Osteoblast (primary cell): ENCODE measurements at regions not wholly inside any gene's neighbourhood (a gene's known extent, or its start where the extent isn't known, plus 50 kb on each side); places are given as distances from the start of the nearest gene placed in this dataset.

Experiments used
- DNase-seq: peaks from one replicate; pipeline ENCODE4 v3.0.0; 2011; ENCODE audit warnings: low spot score, mixed read lengths; ENCODE audit not compliant: insufficient read length; ENCODE audit errors: missing footprints
- H2AFZ ChIP-seq: 2 replicates; pipeline ENCODE4 v1.6.0; 2011; ENCODE audit warnings: mild to moderate bottlenecking, low read length
- H3K27ac ChIP-seq: 2 replicates; pipeline ENCODE4 v1.5.1; 2011; ENCODE audit warnings: mild to moderate bottlenecking, low read depth, low read length, moderate library complexity
- H3K27me3 ChIP-seq: 2 replicates; pipeline ENCODE4 v1.6.0; 2012; ENCODE audit warnings: mild to moderate bottlenecking, control low read depth, inconsistent platforms, low read length, moderate library complexity; ENCODE audit not compliant: insufficient read depth
- H3K36me3 ChIP-seq: 2 replicates; pipeline ENCODE4 v1.5.1; 2011; ENCODE audit warnings: mild to moderate bottlenecking, low read length, control low read depth, moderate library complexity; ENCODE audit not compliant: insufficient read depth
- H3K4me1 ChIP-seq: 2 replicates; pipeline ENCODE4 v1.5.1; 2011; ENCODE audit warnings: mild to moderate bottlenecking, low read length, control low read depth, moderate library complexity; ENCODE audit not compliant: insufficient read depth
- H3K4me2 ChIP-seq: 2 replicates; pipeline ENCODE4 v1.6.0; 2011; ENCODE audit warnings: mild to moderate bottlenecking, low read length; ENCODE audit not compliant: insufficient read depth
- H3K4me3 ChIP-seq: fragments of 200-600 bp; sonication (generic); 3 replicates; pipeline ENCODE4 v1.5.1; 2012; ENCODE audit warnings: mild to moderate bottlenecking, low read length, inconsistent platforms; ENCODE audit not compliant: insufficient read depth
- H3K79me2 ChIP-seq: 2 replicates; pipeline ENCODE4 v1.6.0; 2012; ENCODE audit warnings: mild to moderate bottlenecking, low read length, control low read depth, inconsistent platforms; ENCODE audit not compliant: insufficient read depth
- H3K9me3 ChIP-seq: 2 replicates; pipeline ENCODE4 v1.5.1; 2011; ENCODE audit warnings: low read depth, low read length, control low read depth
- H4K20me1 ChIP-seq: 2 replicates; pipeline ENCODE4 v1.6.0; 2012; ENCODE audit warnings: mild to moderate bottlenecking, low read length, control low read depth; ENCODE audit not compliant: insufficient read depth
- TF ChIP-seq, protein P1 (sequence below): IDR thresholded peaks from 2 replicates; pipeline ENCODE4 v1.5.1; 2011; ENCODE audit warnings: mild to moderate bottlenecking, low read depth, low read length, moderate library complexity; ENCODE audit errors: extremely low read depth

DNA sequence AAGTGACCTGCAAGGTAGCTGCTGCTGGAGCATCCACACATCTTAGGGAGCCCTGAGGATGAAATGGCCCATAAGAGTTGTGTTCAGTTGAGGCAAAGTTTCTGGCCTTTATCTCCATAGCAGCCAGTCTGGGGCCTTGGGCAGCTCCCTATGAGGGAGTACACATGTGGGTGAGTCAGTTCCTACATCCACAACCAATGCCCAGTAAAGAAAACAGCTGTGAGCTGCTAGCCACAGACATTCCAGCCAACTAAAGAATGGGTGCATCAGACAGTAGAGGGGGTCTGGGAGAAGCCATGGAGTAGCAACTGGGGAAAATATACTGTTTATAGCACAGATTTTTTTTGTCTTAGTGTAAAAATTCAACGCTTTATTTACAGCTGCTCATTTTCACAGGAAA, 720.7 kb downstream of the TLE1 start:
- Histone ChIP-seq H3K27ac (no peak overlapping the region), H2AFZ (no peak overlapping the region)
- TF ChIP-seq, protein P1, sequence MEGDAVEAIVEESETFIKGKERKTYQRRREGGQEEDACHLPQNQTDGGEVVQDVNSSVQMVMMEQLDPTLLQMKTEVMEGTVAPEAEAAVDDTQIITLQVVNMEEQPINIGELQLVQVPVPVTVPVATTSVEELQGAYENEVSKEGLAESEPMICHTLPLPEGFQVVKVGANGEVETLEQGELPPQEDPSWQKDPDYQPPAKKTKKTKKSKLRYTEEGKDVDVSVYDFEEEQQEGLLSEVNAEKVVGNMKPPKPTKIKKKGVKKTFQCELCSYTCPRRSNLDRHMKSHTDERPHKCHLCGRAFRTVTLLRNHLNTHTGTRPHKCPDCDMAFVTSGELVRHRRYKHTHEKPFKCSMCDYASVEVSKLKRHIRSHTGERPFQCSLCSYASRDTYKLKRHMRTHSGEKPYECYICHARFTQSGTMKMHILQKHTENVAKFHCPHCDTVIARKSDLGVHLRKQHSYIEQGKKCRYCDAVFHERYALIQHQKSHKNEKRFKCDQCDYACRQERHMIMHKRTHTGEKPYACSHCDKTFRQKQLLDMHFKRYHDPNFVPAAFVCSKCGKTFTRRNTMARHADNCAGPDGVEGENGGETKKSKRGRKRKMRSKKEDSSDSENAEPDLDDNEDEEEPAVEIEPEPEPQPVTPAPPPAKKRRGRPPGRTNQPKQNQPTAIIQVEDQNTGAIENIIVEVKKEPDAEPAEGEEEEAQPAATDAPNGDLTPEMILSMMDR, result no peak

DNA sequence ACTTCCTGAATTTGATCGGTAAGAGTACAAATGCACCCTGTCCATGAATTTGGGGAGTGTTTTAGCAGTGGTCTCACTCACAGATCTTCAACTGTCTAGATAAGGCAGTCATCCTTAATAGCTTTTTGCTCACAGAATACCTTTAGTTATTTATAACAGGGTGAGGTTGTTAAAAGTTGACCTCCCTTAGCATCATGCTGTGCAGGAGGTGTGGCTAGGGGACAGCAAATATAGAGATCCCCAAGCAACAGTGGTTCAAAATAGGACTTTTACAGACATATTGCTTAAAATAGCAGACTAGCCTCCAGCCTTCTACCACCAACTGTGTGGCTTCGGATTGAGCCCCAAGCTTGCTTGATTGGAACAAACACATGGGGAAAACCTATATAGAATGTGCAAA, 724.4 kb downstream of the TLE1 start:
- Histone ChIP-seq H3K4me2 (no peak overlapping the region), H3K9me3 (no peaks in the 10 kb centered on the region), H3K36me3 (no peaks in the 10 kb centered on the region), H3K27me3 (no peaks in the 10 kb centered on the region), H4K20me1 (no peaks in the 10 kb centered on the region), H3K27ac (no peak overlapping the region), H3K4me1 (no peaks in the 10 kb centered on the region), H2AFZ (no peak overlapping the region), H3K4me3 (no peak overlapping the region), H3K79me2 (no peaks in the 10 kb centered on the region)
- TF ChIP-seq, protein P1, result no peak
- DNase-seq, result no peak

More for the DNA sequence above, 720.7 kb downstream of the TLE1 start:
- H3K4me2 ChIP-seq, result no peak overlapping the region
- no peaks in the 10 kb centered on the region for H3K4me1 ChIP-seq
- H3K36me3 ChIP-seq, result no peaks in the 10 kb centered on the region
- H4K20me1 ChIP-seq, result no peaks in the 10 kb centered on the region
- peak; percentile 91 for DNase-seq
- no peaks in the 10 kb centered on the region for H3K9me3 ChIP-seq
- no peak overlapping the region for H3K4me3 ChIP-seq
- no peaks in the 10 kb centered on the region for H3K27me3 ChIP-seq
- no peaks in the 10 kb centered on the region for H3K79me2 ChIP-seq

DNA sequence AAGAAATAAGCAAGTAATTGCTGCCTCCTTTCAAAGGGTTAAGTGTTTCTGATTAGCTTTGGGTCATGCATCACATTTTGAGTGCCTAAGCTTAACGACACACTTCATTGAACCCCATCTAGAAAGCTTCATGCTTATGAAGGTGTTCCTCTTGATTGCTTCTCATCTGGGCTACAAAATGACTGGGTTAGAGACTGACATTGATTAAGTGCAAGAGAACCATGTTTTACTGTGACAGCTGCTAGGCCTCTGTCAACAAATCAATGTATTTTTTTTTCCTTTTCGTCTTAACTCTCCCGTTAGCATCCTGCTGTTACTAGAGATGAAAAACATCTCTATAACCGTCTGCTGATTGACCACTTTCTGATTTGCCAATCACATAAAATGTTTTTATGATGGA, 725.0 kb downstream of the TLE1 start:
- H3K27me3 ChIP-seq, result no peaks in the 10 kb centered on the region
- H3K4me1 ChIP-seq, result no peaks in the 10 kb centered on the region
- H3K9me3 ChIP-seq, result no peaks in the 10 kb centered on the region
- no peak overlapping the region for H3K27ac ChIP-seq
- H2AFZ ChIP-seq, result no peak overlapping the region
- H3K4me3 ChIP-seq, result no peak overlapping the region
- DNase-seq, result no peak
- no peak overlapping the region for H3K4me2 ChIP-seq
- no peaks in the 10 kb centered on the region for H4K20me1 ChIP-seq
- no peaks in the 10 kb centered on the region for H3K79me2 ChIP-seq
- no peaks in the 10 kb centered on the region for H3K36me3 ChIP-seq
- TF ChIP-seq, protein P1, result no peak

DNA sequence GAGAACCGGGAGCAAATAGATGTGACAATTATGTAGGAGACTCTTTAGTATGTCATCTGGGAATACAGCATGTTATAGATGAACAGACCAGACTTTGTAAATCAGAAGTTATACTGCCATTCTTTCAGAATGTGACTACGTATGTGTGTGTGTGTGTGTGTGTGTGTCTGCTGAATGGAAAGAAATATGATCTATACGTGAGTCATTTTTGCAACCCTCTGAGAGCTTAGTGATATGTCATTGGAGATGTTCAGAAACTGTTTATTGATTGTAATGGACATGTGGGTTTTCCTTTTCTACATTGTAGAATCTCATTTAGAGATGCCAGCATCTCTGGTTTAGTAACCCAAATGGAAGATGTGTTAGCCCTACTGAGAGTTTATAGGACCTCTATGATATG, 731.5 kb downstream of the TLE1 start:
- H2AFZ ChIP-seq, result no peak overlapping the region
- no peaks in the 10 kb centered on the region for H3K36me3 ChIP-seq
- H3K4me2 ChIP-seq, result no peak overlapping the region
- no peaks in the 10 kb centered on the region for H3K79me2 ChIP-seq
- DNase-seq, result no peak
- no peaks in the 10 kb centered on the region for H3K27me3 ChIP-seq
- no peaks in the 10 kb centered on the region for H4K20me1 ChIP-seq
- no peak overlapping the region for H3K4me3 ChIP-seq
- H3K4me1 ChIP-seq, result no peaks in the 10 kb centered on the region
- TF ChIP-seq, protein P1, result no peak
- no peak overlapping the region for H3K27ac ChIP-seq
- H3K9me3 ChIP-seq, result no peaks in the 10 kb centered on the region
